ENCODE measurements at regions not wholly inside any gene's neighbourhood (a gene's known extent, or its start where the extent isn't known, plus 50 kb on each side); places are given as distances from the start of the nearest gene placed in this dataset.

GRCh38 chr19:34305221-34306083 is 51.1 kb downstream of the GARRE1 start:
- H3K9me3 ChIP-seq, result no peaks in the 10 kb centered on the region
- intact Hi-C loops (cut with DNase I), result no loop called here
- H3K27me3 ChIP-seq (ENCODE audit: low read depth), result no peaks in the 10 kb centered on the region
- peaks cover 19% of the 10 kb centered on the region for H3K4me1 ChIP-seq
- DNase-seq, result no peak
- H3K4me3 ChIP-seq, result no peak overlapping the region
- no peak for ATAC-seq
- TF ChIP-seq CTCF (IDR thresholded peaks at IDR 0.05), result no peak
- peak overlapping the region; percentile 13 for H3K27ac ChIP-seq
- H3K36me3 ChIP-seq, result peaks cover 52% of the 10 kb centered on the region

GRCh38 chr19:34306213-34306661 is 51.9 kb downstream of the GARRE1 start:
- DNase-seq (no peak), ATAC-seq (no peak)
- H3K4me3 ChIP-seq, result no peak overlapping the region
- H3K27me3 ChIP-seq (ENCODE audit: low read depth), result no peaks in the 10 kb centered on the region
- peaks cover 19% of the 10 kb centered on the region for H3K4me1 ChIP-seq
- peaks cover 44% of the 10 kb centered on the region for H3K36me3 ChIP-seq
- TF ChIP-seq CTCF (IDR thresholded peaks at IDR 0.05), result no peak
- H3K9me3 ChIP-seq, result no peaks in the 10 kb centered on the region
- peak overlapping the region; percentile 13 for H3K27ac ChIP-seq
- intact Hi-C loops (cut with DNase I), result no loop called here

GRCh38 chr19:34306824-34307223 is 52.5 kb downstream of the GARRE1 start:
- ATAC-seq (no peak), DNase-seq (no peak)
- peaks cover 39% of the 10 kb centered on the region for H3K36me3 ChIP-seq
- H3K4me3 ChIP-seq, result no peak overlapping the region
- H3K9me3 ChIP-seq, result no peaks in the 10 kb centered on the region
- intact Hi-C loops (cut with DNase I), result no loop called here
- no peak for TF ChIP-seq CTCF (IDR thresholded peaks at IDR 0.05)
- H3K27ac ChIP-seq, result no peak overlapping the region
- peaks cover 19% of the 10 kb centered on the region for H3K4me1 ChIP-seq
- no peaks in the 10 kb centered on the region for H3K27me3 ChIP-seq (ENCODE audit: low read depth)

- Histone ChIP-seq H3K27me3 (ENCODE audit: low read depth) (no peaks in the 10 kb centered on the region), H3K4me1 (peaks cover 26% of the 10 kb centered on the region), H3K27ac (peak overlapping the region; percentile 20), H3K4me3 (no peak overlapping the region), H3K36me3 (peaks cover 23% of the 10 kb centered on the region), H3K9me3 (no peaks in the 10 kb centered on the region)
- ATAC-seq, result no peak
- no peak for TF ChIP-seq CTCF (IDR thresholded peaks at IDR 0.05)
- no peak for DNase-seq
- intact Hi-C loops (cut with DNase I), result no loop called here
Measured at GRCh38 chr19:34308381-34309367, 54.3 kb downstream of the GARRE1 start.

- no peak overlapping the region for H3K27ac ChIP-seq
- intact Hi-C loops (cut with DNase I), result no loop called here
- TF ChIP-seq CTCF (IDR thresholded peaks at IDR 0.05), result no peak
- DNase-seq (no peak), ATAC-seq (no peak)
- no peaks in the 10 kb centered on the region for H3K9me3 ChIP-seq
- H3K4me3 ChIP-seq, result no peak overlapping the region
- H3K4me1 ChIP-seq, result peaks cover 26% of the 10 kb centered on the region
- H3K36me3 ChIP-seq, result peaks cover 18% of the 10 kb centered on the region
- H3K27me3 ChIP-seq (ENCODE audit: low read depth), result no peaks in the 10 kb centered on the region
Measured at GRCh38 chr19:34309368-34310138, 55.2 kb downstream of the GARRE1 start.

Data from lower lobe of right lung (tissue), 2 donors.